Heart right ventricle (tissue), 16 donors: ENCODE measurements at regions not wholly inside any gene's neighbourhood (a gene's known extent, or its start where the extent isn't known, plus 50 kb on each side); places are given as distances from the start of the nearest gene placed in this dataset.

Experiments used
- ATAC-seq, 8 donors: fragments of 200-7000 bp; cut with Tn5 transposase; one replicate each; pipeline ENCODE4 v1.9.1; 2020; ENCODE audit warnings: mild to moderate bottlenecking in 8 of 8, moderate library complexity in 8 of 8, moderate number of reproducible peaks in 1 of 8
- DNase-seq, 2 donors: peaks; one replicate each; pipeline ENCODE4 v3.0.0-alpha.2; 2020
- H3K27ac ChIP-seq, 10 donors: fragments of 200-600 bp; sonication (generic) in 2 of 10; one replicate each; pipeline versions ENCODE4 v1.5.0 to v1.8.0; 2020 to 2022; ENCODE audit warnings: mild to moderate bottlenecking in 3 of 10
- H3K27me3 ChIP-seq, 7 donors: fragments of 200-600 bp; one replicate each; pipeline ENCODE4 v1.8.0; 2021 to 2022; ENCODE audit warnings: mild to moderate bottlenecking in 2 of 7
- H3K36me3 ChIP-seq, 9 donors: fragments of 200-600 bp; sonication (generic) in 1 of 9; one replicate each; pipeline versions ENCODE4 v1.5.0 to v1.8.0; 2020 to 2022; ENCODE audit warnings: mild to moderate bottlenecking in 2 of 9
- H3K4me1 ChIP-seq, 9 donors: fragments of 200-600 bp; sonication (generic) in 1 of 9; one replicate each; pipeline versions ENCODE4 v1.5.0 to v1.8.0; 2020 to 2022; ENCODE audit warnings: mild to moderate bottlenecking in 4 of 9
- H3K4me3 ChIP-seq, 10 donors: fragments of 200-600 bp; sonication (generic) in 2 of 10; one replicate each; pipeline versions ENCODE4 v1.5.0 to v1.8.0; 2020 to 2022; ENCODE audit warnings: mild to moderate bottlenecking in 7 of 10, moderate library complexity in 2 of 10
- H3K9me3 ChIP-seq, 11 donors: fragments of 200-600 bp in 10 of 11; sonication (generic) in 2 of 11; one replicate each; pipeline versions ENCODE4 v1.5.0 to v1.8.0; 2013 to 2022; ENCODE audit warnings: mild to moderate bottlenecking in 2 of 11, control low read depth in 1 of 11, moderate library complexity in 1 of 11
- WGBS, 2 donors: extraction: QIAGEN DNeasy Blood & Tissue Kit; methylation state at CpG; one replicate each; pipeline ENCODE4 v1.1.7; 2013; ENCODE audit warnings: inconsistent platforms in 1 of 2; 5-methylcytosine and 5-hydroxymethylcytosine counted together
- intact Hi-C, 10 donors: fragments of 100-400 bp; cut with DNase I; formaldehyde crosslinking; loops; one replicate each; pipeline versions ENCODE4 v1.11.1 to v1.14.2; 2022
- TF ChIP-seq, protein P1 (sequence below), 9 donors: fragments of 200-600 bp; sonication (generic) in 2 of 9; IDR thresholded peaks; one replicate each; pipeline versions ENCODE4 v1.5.0 to v1.8.0; 2021 to 2022; ENCODE audit warnings: antibody characterized with exemption in 9 of 9, mild to moderate bottlenecking in 5 of 9, moderate library complexity in 1 of 9
- donor health status: Arrhythmogenic right ventricular cardiomyopathy.
- donor health status: ischemic (EF 13 %, LVEDD 7.1; RV severe dilation, severe dysfunction).
- donor health status: healthy with polysubstance abuse.
- donor health status: DM: no; HTN: yes; CAD: no.
- donor health status: DM: no; HTN: no; CAD: no.
- donor health status: ischemic (EF 25% LVEDD 6.9; RV normal size, moderate dysfunction).
- donor health status: ischemic (EF 25% LVEDD 5.7; RV mildly dilated, moderate dysfunction).
- donor health status: healthy.
- donor health status: DM: yes; HTN: yes; CAD: no.
- donor health status: Ischemic cardiomyopathy.
- donor health status: ischemic (EF 35%, LVEDD 5.7; RV mildly dilated, moderate dysfunction).
- donor health status: nonischemic (EF 11% LVEDD 7.7; RV severe dilation, severe dysfunction).
- donor health status: DM: yes; HTN: yes; CAD: no.
- donor health status: PGD.
- donor health status: ischemic (EF 29% LVEDD 5.4; RV normal size, mild dysfunction).
- donor health status: nonischemic (EF 23%, LVEDD 6.1; RV moderate dilation, normal function).

DNA sequence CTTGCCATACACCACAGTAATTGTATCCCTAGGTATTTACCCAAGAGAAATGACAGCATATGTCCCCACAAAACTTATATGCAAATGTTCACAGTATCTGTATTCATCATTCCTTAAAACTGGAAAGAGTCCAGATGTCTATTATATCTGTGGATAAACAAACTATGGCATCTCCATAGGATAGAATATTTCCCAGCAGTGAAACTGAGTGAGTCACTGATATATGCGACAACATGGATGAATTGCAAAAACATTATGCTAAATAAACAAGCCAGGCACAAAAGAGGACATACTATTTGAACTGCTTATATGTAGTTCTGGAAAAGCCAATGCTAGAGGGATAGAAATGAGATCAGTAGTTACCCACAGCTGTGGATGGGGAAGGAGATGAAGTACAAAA is 359.4 kb upstream of the DSEL start:
- no peaks in the 10 kb centered on the region for H3K27me3 ChIP-seq
- WGBS, 2 donors, result 43 to 60% methylated on average over 1 of the region's 1 CpG
- intact Hi-C loops, result no loop called here
- H3K9me3 ChIP-seq, result no peaks in the 10 kb centered on the region
- no peaks in the 10 kb centered on the region for H3K4me1 ChIP-seq
- H3K27ac ChIP-seq, result no peak overlapping the region
- ATAC-seq, result no peak
- no peak overlapping the region for H3K4me3 ChIP-seq
- TF ChIP-seq, protein P1, sequence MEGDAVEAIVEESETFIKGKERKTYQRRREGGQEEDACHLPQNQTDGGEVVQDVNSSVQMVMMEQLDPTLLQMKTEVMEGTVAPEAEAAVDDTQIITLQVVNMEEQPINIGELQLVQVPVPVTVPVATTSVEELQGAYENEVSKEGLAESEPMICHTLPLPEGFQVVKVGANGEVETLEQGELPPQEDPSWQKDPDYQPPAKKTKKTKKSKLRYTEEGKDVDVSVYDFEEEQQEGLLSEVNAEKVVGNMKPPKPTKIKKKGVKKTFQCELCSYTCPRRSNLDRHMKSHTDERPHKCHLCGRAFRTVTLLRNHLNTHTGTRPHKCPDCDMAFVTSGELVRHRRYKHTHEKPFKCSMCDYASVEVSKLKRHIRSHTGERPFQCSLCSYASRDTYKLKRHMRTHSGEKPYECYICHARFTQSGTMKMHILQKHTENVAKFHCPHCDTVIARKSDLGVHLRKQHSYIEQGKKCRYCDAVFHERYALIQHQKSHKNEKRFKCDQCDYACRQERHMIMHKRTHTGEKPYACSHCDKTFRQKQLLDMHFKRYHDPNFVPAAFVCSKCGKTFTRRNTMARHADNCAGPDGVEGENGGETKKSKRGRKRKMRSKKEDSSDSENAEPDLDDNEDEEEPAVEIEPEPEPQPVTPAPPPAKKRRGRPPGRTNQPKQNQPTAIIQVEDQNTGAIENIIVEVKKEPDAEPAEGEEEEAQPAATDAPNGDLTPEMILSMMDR (IDR thresholded peaks at IDR 0.05), result no peak
- no peak for DNase-seq
- H3K36me3 ChIP-seq, result no peaks in the 10 kb centered on the region

DNA sequence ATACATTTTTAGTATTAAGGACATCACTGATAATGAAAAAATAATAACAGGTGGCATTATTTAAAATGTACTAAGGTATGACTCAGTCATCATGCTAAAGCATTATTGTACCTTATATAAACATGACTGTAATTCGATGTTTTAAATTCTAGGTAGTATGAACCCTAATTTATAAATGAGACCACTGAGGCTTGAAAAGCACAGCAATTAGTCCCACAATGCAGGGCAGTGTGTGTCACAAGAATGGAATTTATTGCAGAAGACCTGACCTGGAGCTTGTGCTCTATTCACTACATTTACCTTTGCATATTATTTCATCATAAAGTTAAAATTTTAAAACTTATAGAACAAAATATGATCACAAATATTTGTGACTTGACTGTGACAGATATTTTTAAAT is 358.5 kb upstream of the DSEL start:
- 91 to 92% methylated on average over 1 of the region's 1 CpG for WGBS, 2 donors
- ATAC-seq, result no peak
- TF ChIP-seq, protein P1 (IDR thresholded peaks at IDR 0.05), result no peak

DNA sequence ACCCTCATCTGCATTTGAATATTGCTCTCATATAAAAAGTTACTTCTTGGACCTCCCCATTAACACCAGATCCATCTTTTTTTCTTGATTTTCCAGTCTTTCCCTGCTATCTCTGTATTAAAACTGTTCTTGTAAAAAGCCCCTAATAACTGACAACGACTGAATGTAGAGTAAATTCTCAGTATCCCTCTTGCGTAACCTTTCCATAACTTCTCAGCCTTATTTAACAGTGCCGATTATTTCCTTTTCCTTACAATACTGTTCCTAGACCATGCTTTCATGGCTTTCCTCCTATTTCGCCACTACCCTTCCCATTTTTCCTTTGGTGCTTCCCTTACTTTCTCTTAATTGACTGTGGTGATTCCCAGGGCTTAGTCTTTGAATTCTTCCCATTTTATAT is 348.9 kb upstream of the DSEL start:
- WGBS, 2 donors, result 86 to 91% methylated on average over 4 of the region's 4 CpGs
- TF ChIP-seq, protein P1 (IDR thresholded peaks at IDR 0.05), result no peak
- Histone ChIP-seq H3K4me3 (no peak overlapping the region), H3K4me1 (no peaks in the 10 kb centered on the region), H3K27me3 (no peaks in the 10 kb centered on the region), H3K27ac (no peak overlapping the region), H3K36me3 (no peaks in the 10 kb centered on the region), H3K9me3 (peaks cover 0 to 4% (median 0%) of the 10 kb centered on the region in 11 donors)
- ATAC-seq (no peak), DNase-seq (no peak)
- intact Hi-C loops, result no loop called here

More for the DNA sequence above, 358.5 kb upstream of the DSEL start:
- Histone ChIP-seq H3K4me1 (no peaks in the 10 kb centered on the region), H3K36me3 (no peaks in the 10 kb centered on the region), H3K4me3 (no peak overlapping the region), H3K9me3 (no peaks in the 10 kb centered on the region), H3K27ac (no peak overlapping the region), H3K27me3 (no peaks in the 10 kb centered on the region)
- DNase-seq, result no peak
- intact Hi-C loops, result no loop called here

DNA sequence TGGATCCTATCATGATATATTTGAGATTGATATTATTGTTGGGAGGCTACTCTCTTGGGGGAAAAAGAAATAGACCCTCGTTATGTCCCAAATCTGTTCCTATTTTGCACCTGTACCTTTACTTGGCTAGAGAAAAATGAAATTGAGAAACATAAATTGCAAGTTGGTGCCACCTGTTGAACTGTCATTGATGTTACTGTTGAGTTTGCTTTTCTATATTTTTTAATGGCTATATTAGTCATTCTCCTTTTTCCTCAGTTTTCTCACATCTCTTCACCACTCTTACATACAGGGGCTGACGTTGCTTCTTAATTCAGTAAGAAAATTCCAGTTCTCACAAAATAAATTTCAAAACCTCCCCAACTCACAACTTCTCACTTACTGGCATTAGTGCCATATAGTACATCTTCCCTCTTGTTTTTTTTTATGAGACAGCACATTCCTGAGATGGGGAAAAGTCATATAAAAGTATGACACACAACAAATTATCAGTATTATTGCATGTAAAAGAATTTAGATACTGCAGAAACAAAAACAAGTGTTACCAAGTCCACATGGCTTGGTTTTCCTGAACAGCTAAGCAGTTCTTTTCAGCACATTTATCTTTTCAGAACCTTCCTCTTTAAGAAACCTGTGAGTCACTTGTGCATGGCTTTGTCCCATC is 348.3 kb upstream of the DSEL start:
- H3K27me3 ChIP-seq, result no peaks in the 10 kb centered on the region
- WGBS, 2 donors, result 58 to 72% methylated on average over 2 of the region's 2 CpGs
- ATAC-seq (no peak), DNase-seq (no peak)
- H3K4me1 ChIP-seq, result no peaks in the 10 kb centered on the region
- H3K27ac ChIP-seq, result no peak overlapping the region
- intact Hi-C loops, result no loop called here
- TF ChIP-seq, protein P1 (IDR thresholded peaks at IDR 0.05), result no peak
- H3K36me3 ChIP-seq, result no peaks in the 10 kb centered on the region
- peaks cover 0 to 4% (median 0%) of the 10 kb centered on the region in 11 donors for H3K9me3 ChIP-seq
- H3K4me3 ChIP-seq, result no peak overlapping the region
